Smooth muscle cell (in vitro differentiated cells): ENCODE measurements at regions not wholly inside any gene's neighbourhood (a gene's known extent, or its start where the extent isn't known, plus 50 kb on each side); places are given as distances from the start of the nearest gene placed in this dataset.

ENCODE experiments used
- DNase-seq: peaks from one replicate; lab custom pipeline; 2025; ENCODE audit not compliant: unreplicated experiment; lab: John Stamatoyannopoulos, UW
- H2AFZ ChIP-seq: fragments of 200-600 bp; sonication (generic); 2 replicates; pipeline ENCODE4 v1.6.0; 2016; ENCODE audit warnings: antibody characterized with exemption, low read depth, mild to moderate bottlenecking
- H3F3A ChIP-seq: fragments of 200-600 bp; sonication (generic); 2 replicates; pipeline ENCODE4 v1.6.0; 2017; ENCODE audit warnings: antibody characterized with exemption, low read depth
- H3K27ac ChIP-seq: fragments of 200-600 bp; sonication (generic); 2 replicates; pipeline ENCODE4 v1.5.1; 2016; ENCODE audit warnings: low read depth, mild to moderate bottlenecking
- H3K27me3 ChIP-seq: fragments of 200-600 bp; sonication (generic); 2 replicates; pipeline ENCODE4 v1.6.1; 2016; ENCODE audit warnings: low read depth, mild to moderate bottlenecking
- H3K36me3 ChIP-seq: fragments of 200-600 bp; sonication (generic); 2 replicates; pipeline ENCODE4 v1.5.1; 2016; ENCODE audit warnings: low read depth
- H3K4me1 ChIP-seq: fragments of 200-600 bp; sonication (generic); 2 replicates; pipeline ENCODE4 v1.5.1; 2016; ENCODE audit warnings: low read depth
- H3K4me2 ChIP-seq: fragments of 200-600 bp; sonication (generic); 2 replicates; pipeline ENCODE4 v1.6.0; 2016; ENCODE audit warnings: mild to moderate bottlenecking
- H3K4me3 ChIP-seq: fragments of 200-600 bp; sonication (generic); 2 replicates; pipeline ENCODE4 v1.5.1; 2016; ENCODE audit warnings: mild to moderate bottlenecking
- H3K79me2 ChIP-seq: fragments of 200-600 bp; sonication (generic); 2 replicates; pipeline ENCODE4 v1.6.0; 2016; ENCODE audit warnings: low read depth, mild to moderate bottlenecking
- H3K9ac ChIP-seq: fragments of 200-600 bp; sonication (generic); 2 replicates; pipeline ENCODE4 v1.6.0; 2016; ENCODE audit warnings: low read depth
- H3K9me3 ChIP-seq: fragments of 200-600 bp; sonication (generic); replicated peaks from 2 replicates; pipeline ENCODE4 v1.5.1; 2016; ENCODE audit warnings: low read depth
- H4K20me1 ChIP-seq: fragments of 200-600 bp; sonication (generic); 2 replicates; pipeline ENCODE4 v1.6.0; 2016; ENCODE audit warnings: low read depth
- CTCF ChIP-seq: fragments of 200-600 bp; sonication (generic); IDR thresholded peaks from 2 replicates; pipeline ENCODE4 v1.5.1; 2017; ENCODE audit warnings: borderline replicate concordance, mild to moderate bottlenecking, antibody characterized with exemption; ENCODE audit not compliant: insufficient read depth, poor library complexity, severe bottlenecking
- WGBS: methylation state at CpG from one replicate; pipeline ENCODE4 v1.1.7; 2016; ENCODE audit warnings: low lambda C conversion rate; 5-methylcytosine and 5-hydroxymethylcytosine counted together

- H3K27me3 ChIP-seq, result no peaks in the 10 kb centered on the region
- no peak overlapping the region for H3K9ac ChIP-seq
- WGBS, result 88% methylated on average over 7 of the region's 7 CpGs
- TF ChIP-seq CTCF, result no peak
- DNase-seq, result no peak
- H3K4me1 ChIP-seq, result no peaks in the 10 kb centered on the region
- no peaks in the 10 kb centered on the region for H3K79me2 ChIP-seq
- no peaks in the 10 kb centered on the region for H4K20me1 ChIP-seq
- no peaks in the 10 kb centered on the region for H3K36me3 ChIP-seq
- no peak overlapping the region for H2AFZ ChIP-seq
- H3K27ac ChIP-seq, result no peak overlapping the region
- no peaks in the 10 kb centered on the region for H3K9me3 ChIP-seq
- H3F3A ChIP-seq, result no peaks in the 10 kb centered on the region
- H3K4me3 ChIP-seq, result no peak overlapping the region
- no peak overlapping the region for H3K4me2 ChIP-seq
These were observed 481.1 kb downstream of the CBLN2 start for GRCh38 chr18:72063001-72063400.

- H4K20me1 ChIP-seq, result no peaks in the 10 kb centered on the region
- WGBS, result 96% methylated on average over 7 of the region's 7 CpGs
- DNase-seq, result no peak
- no peak overlapping the region for H3K27ac ChIP-seq
- no peaks in the 10 kb centered on the region for H3K79me2 ChIP-seq
- no peaks in the 10 kb centered on the region for H3F3A ChIP-seq
- TF ChIP-seq CTCF, result no peak
- H3K4me1 ChIP-seq, result no peaks in the 10 kb centered on the region
- no peaks in the 10 kb centered on the region for H3K9me3 ChIP-seq
- H3K4me2 ChIP-seq, result no peak overlapping the region
- H2AFZ ChIP-seq, result no peak overlapping the region
- H3K4me3 ChIP-seq, result no peak overlapping the region
- no peaks in the 10 kb centered on the region for H3K36me3 ChIP-seq
- no peak overlapping the region for H3K9ac ChIP-seq
- no peaks in the 10 kb centered on the region for H3K27me3 ChIP-seq
These were observed 485.3 kb downstream of the CBLN2 start for GRCh38 chr18:72058851-72059250.

- Histone ChIP-seq H2AFZ (no peak overlapping the region), H3K27me3 (no peaks in the 10 kb centered on the region), H3K9me3 (no peaks in the 10 kb centered on the region)
These were observed 488.0 kb downstream of the CBLN2 start for GRCh38 chr18:72056171-72056570.

More at GRCh38 chr18:72056171-72056570, 488.0 kb downstream of the CBLN2 start:
- DNase-seq, result no peak
- H3F3A ChIP-seq, result no peaks in the 10 kb centered on the region
- no peaks in the 10 kb centered on the region for H4K20me1 ChIP-seq
- no peaks in the 10 kb centered on the region for H3K79me2 ChIP-seq
- H3K36me3 ChIP-seq, result no peaks in the 10 kb centered on the region
- no peak for TF ChIP-seq CTCF
- no peak overlapping the region for H3K9ac ChIP-seq
- no peak overlapping the region for H3K4me2 ChIP-seq
- H3K27ac ChIP-seq, result no peak overlapping the region
- no peaks in the 10 kb centered on the region for H3K4me1 ChIP-seq
- no peak overlapping the region for H3K4me3 ChIP-seq
